ENCODE measurements at regions not wholly inside any gene's neighbourhood (a gene's known extent, or its start where the extent isn't known, plus 50 kb on each side); places are given as distances from the start of the nearest gene placed in this dataset.

DNA sequence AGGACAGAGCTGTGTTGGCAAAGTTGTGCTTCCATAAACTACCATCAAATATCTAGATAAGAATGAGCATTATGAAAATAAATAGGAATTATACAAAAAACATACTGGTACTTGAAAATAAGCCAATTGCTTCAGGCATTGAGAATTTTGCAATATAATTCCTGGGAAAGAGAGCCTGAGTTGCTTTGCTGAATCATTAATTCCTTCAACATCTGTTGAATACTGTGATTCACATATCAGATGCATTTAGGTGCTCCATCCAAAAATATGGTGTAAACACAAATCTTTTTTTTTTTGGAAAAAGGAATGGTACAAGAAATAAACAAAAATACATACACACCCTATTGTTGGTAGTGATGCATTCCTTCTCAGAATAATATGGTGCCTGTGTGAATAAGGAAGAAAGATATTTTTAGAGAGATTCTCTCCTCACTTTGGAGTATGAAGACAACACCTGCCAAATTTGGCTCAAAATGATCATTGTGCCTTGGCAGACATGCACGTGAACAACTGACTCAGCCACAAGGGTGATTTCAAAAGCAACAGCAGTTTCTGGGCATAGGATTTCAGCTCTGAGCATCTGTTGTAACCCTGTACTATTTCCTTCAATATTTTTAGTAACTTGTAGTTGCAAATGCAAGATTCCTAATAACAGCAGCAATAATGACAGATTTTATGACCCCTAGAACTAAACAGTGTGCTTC, 96.7 kb downstream of the CAVIN4 start:
- TF ChIP-seq, protein P1, sequence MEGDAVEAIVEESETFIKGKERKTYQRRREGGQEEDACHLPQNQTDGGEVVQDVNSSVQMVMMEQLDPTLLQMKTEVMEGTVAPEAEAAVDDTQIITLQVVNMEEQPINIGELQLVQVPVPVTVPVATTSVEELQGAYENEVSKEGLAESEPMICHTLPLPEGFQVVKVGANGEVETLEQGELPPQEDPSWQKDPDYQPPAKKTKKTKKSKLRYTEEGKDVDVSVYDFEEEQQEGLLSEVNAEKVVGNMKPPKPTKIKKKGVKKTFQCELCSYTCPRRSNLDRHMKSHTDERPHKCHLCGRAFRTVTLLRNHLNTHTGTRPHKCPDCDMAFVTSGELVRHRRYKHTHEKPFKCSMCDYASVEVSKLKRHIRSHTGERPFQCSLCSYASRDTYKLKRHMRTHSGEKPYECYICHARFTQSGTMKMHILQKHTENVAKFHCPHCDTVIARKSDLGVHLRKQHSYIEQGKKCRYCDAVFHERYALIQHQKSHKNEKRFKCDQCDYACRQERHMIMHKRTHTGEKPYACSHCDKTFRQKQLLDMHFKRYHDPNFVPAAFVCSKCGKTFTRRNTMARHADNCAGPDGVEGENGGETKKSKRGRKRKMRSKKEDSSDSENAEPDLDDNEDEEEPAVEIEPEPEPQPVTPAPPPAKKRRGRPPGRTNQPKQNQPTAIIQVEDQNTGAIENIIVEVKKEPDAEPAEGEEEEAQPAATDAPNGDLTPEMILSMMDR (IDR thresholded peaks at IDR 0.05), result no peak
- TF ChIP-seq POLR2A (IDR thresholded peaks at IDR 0.05) (no peak), POLR2AphosphoS5 (IDR thresholded peaks at IDR 0.05) (no peak), EP300 (IDR thresholded peaks at IDR 0.05) (no peak)
